ENCODE measurements at regions not wholly inside any gene's neighbourhood (a gene's known extent, or its start where the extent isn't known, plus 50 kb on each side); places are given as distances from the start of the nearest gene placed in this dataset.

DNA sequence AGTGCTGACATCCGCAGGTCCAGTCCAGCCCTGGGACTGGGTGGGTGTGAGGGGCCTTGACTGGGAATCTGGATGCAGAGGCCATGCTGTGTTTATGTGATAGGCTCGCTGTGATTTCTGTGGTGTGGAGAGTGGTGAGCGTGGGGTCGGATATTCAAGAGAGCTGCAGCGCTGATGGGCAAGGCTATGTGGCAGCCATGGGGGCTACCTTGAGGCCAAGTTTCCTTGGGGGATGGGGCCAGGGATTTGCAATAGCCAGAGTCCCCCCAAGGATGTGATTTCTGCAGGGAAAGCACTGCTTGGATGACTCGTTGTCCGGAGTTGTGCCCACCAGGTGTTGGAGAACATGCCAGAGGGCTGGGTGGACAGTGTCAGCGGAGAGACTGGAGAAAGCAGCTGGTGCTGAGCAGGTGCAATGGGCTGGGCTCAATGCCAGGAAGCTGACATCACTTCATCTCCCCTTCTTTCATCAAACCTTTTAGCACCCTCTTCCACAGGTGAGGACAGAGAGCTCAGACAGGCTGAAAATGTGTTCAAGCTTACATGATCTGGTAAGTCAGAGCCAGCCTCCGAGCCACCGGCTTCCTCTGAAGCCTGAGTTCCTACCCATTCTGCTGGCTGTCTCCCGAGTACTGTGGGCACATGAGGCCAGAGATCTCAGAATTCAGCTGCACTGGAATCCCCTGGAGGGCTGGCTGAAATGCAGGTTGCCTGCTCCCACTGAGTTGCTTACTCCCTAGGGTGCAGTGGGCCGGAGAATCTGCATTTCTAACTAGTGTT is 132.9 kb downstream of the RHOU start:
- no peak for TF ChIP-seq POLR2AphosphoS5 (IDR thresholded peaks at IDR 0.05; ENCODE audit: low read depth, low read length)
- TF ChIP-seq TAF1 (IDR thresholded peaks at IDR 0.05; ENCODE audit: low read depth, low read length) = no peak
- TF ChIP-seq POLR2A (IDR thresholded peaks at IDR 0.05; ENCODE audit: low read depth, low read length) = no peak
- TF ChIP-seq POU2F2 (IDR thresholded peaks at IDR 0.05; ENCODE audit: low read depth, low read length) = no peak
- no peak for TF ChIP-seq SPI1 (IDR thresholded peaks at IDR 0.05; ENCODE audit: low read depth, low read length)
- no peak for TF ChIP-seq PAX5 (IDR thresholded peaks at IDR 0.05; ENCODE audit: insufficient read depth, low read length, severe bottlenecking)

Measured in GM12891 (cell line).